ENCODE measurements at regions not wholly inside any gene's neighbourhood (a gene's known extent, or its start where the extent isn't known, plus 50 kb on each side); places are given as distances from the start of the nearest gene placed in this dataset.

DNA sequence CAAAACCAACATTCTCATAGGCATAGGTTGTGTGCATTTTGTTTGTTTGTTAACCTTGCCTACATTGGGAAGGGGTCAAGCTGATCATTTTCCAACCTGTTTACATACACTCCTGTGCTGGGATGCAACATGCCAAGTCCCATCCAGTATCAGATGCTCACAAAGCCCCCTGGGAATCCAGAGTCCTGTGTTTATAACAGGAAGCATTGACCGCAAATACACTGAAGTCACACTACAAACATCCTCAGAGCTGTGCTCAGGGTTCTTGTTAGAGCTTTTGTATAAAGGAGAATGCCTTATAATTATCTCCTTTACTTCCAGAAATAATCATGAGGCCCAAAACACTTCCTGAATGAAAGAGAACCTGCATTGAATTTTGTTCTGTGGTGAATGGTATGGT is 488.7 kb upstream of the TCF4 start:
- TF ChIP-seq SUZ12 (IDR thresholded peaks at IDR 0.05; ENCODE audit: extremely low read depth, insufficient read depth, insufficient read length): no peak
- TF ChIP-seq YY1 (IDR thresholded peaks at IDR 0.05; ENCODE audit: insufficient read depth, insufficient read length): no peak
